ENCODE measurements at regions not wholly inside any gene's neighbourhood (a gene's known extent, or its start where the extent isn't known, plus 50 kb on each side); places are given as distances from the start of the nearest gene placed in this dataset.

- no peaks in the 10 kb centered on the region for H3K36me3 ChIP-seq (ENCODE audit: control insufficient read depth in 2 of 2, insufficient read depth in 1 of 2, low read length in 2 of 2)
- no peak overlapping the region for H3K4me3 ChIP-seq (ENCODE audit: low read depth, low read length)
- ChIA-PET POLR2A (no interaction called here), CTCF (interaction anchor here (3.0 kb wide), 1 partner anchor 9 kb away, joined by 15 read pairs; no protein-coding TSS in a partner anchor)
- no peak overlapping the region for H3K27ac ChIP-seq (ENCODE audit: extremely low read depth, low read depth, low read length)
- TF ChIP-seq ZNF623 (tag by site-specific recombination; IDR thresholded peaks at IDR 0.05) (no peak), ZSCAN5A (tag by site-specific recombination; IDR thresholded peaks at IDR 0.05) (no peak), IKZF3 (tag by site-specific recombination; IDR thresholded peaks at IDR 0.05) (no peak), PRDM2 (tag by site-specific recombination; IDR thresholded peaks at IDR 0.05; ENCODE audit: borderline replicate concordance) (no peak), ZNF37A (tag by site-specific recombination; IDR thresholded peaks at IDR 0.05) (no peak), SCRT2 (tag by site-specific recombination; IDR thresholded peaks at IDR 0.05) (no peak), ZNF133 (tag by site-specific recombination; IDR thresholded peaks at IDR 0.05) (no peak), ZNF600 (tag by site-specific recombination; IDR thresholded peaks at IDR 0.05) (no peak), ZNF747 (tag by site-specific recombination; IDR thresholded peaks at IDR 0.05) (no peak), ZNF660 (tag by site-specific recombination; IDR thresholded peaks at IDR 0.05) (no peak), MZF1 (tag by site-specific recombination; IDR thresholded peaks at IDR 0.05; ENCODE audit: borderline replicate concordance) (no peak), PRDM4 (tag by site-specific recombination; IDR thresholded peaks at IDR 0.05) (no peak), KLF9 (tag by site-specific recombination; IDR thresholded peaks at IDR 0.05; ENCODE audit: low read depth) (no peak), GLIS1 (tag by site-specific recombination; IDR thresholded peaks at IDR 0.05) (no peak), ZNF10 (tag by site-specific recombination; IDR thresholded peaks at IDR 0.05) (no peak), ZNF223 (tag by site-specific recombination; IDR thresholded peaks at IDR 0.05) (no peak), ZFHX2 (tag by site-specific recombination; conservative IDR thresholded peaks at IDR 0.05) (no peak), KLF1 (tag by site-specific recombination; IDR thresholded peaks at IDR 0.05) (no peak)
- H3K4me1 ChIP-seq (ENCODE audit: control insufficient read depth, insufficient read depth, low read length) = no peaks in the 10 kb centered on the region
- H3K9me3 ChIP-seq (ENCODE audit: control insufficient read depth, insufficient read depth, low read depth, low read length) = no peaks in the 10 kb centered on the region
Measured at GRCh38 chr22:19638282-19639015, 75.9 kb upstream of the SEPTIN5 start.

Measured in HEK293 (cell line).